HG03175 (cell line): ENCODE measurements at regions not wholly inside any gene's neighbourhood (a gene's known extent, or its start where the extent isn't known, plus 50 kb on each side); places are given as distances from the start of the nearest gene placed in this dataset.

Experiments
- ATAC-seq: cut with Tn5 transposase; IDR thresholded peaks from one replicate; pipeline ENCODE4 v1.9.1; 2021; ENCODE audit warnings: mild to moderate bottlenecking, moderate library complexity; ENCODE audit not compliant: unreplicated experiment

DNA sequence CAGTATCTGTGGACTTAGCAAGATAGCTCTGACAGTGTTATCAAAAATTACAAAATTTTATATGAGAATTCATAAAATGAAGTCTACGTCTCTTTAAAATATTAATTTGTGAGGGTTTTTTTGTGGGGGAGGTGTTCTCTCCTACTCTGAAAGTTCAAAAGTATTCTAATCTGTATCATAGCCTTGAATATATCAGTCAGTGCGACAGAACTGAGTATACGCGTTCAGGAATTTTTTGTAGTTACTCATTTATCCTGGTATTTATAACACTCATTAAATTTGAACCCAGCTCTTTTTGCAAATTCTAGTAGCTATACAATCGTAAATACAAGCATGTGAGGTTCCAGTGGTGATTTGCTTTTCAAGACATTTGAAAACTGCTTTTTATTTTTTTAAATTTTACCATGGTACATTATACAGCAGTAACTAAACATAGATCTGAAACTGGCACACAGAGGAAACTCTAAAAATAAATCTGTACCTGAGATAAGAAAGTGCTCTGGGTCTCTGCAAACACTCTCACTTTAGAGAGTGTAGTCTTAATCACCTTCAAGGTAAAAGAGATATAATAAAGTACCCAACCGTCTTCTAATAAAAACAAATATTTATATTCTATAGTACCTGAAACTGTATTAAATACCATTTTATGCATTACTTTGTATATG is 178.4 kb upstream of the ADAMTS5 start:
- ATAC-seq: no peak

DNA sequence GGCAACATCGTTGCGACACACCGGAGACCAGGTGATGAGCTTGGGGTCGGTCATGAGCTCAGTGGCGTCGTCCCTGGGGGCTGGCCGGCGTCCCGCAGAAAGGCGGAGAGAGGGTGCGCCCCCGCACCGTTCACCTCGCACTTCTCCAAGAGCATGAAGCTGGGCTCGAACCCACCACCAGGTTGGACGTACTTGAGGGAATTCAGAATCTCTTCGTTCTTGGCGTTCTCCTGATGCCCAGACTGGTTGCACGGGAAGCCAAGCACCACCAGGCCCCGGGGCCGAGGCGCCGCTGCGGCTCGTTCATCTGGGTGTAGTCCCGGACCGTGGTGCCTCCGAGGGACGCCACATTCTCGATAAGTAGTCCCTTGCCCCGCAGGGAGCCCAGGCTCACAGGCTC is 176.6 kb upstream of the ADAMTS5 start:
- ATAC-seq: no peak

DNA sequence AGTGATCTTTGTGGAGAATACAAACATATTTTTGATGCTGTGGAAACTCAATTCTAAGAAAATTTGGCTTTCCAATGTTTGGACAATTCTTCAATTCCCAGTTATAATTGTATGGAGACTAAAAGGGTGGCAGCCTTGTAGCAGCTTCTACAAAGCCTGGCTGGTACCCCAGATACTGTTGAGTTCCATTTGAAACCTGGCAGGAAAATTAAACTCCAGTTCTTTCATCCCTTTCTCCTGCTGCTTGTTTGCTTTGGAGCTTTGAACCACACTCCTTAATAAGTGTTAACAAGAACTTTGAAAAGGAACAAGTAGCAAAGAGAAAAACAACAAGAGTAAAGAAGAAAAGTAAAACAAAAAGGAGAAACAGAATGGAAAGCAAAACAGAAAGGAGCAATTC is 172.6 kb upstream of the ADAMTS5 start:
- no peak for ATAC-seq

DNA sequence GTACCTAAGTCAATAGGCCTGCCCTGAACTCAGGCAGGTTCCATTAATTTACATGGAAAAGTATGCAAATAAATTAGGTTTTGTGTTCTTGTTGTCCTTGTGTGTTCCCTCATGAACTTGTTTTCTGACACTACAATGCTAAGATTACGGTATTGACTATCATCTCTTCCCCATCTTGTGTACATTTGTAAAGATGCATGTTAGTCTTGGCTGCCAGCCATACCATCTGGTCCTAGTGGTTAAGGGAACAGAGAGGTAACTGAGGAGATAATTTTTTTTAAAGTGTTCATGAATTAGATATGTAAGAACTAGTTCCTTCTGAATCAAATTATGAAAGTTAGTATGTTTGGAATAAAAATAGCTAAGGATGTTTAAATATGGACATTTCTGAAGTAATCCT is 167.6 kb upstream of the ADAMTS5 start:
- ATAC-seq: no peak

DNA sequence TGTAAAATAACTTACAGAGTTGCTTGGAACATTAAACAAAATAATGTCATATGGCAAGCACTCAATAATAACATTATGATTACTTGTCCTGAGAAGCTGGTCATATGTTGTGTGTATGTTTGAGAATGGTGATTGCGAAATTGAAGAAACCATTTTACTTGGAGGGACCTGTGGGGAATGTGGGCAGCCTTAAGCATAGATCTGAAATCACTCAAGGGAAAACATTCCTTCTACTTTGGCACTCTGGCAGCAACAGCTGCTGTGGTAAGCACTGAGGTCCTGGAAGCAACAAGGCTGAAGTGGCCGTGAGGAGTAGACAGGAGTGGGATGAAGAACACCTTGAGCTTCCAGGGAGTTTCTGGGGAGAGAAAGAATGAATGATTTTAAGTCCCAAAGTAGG is 165.4 kb upstream of the ADAMTS5 start:
- ATAC-seq: no peak

DNA sequence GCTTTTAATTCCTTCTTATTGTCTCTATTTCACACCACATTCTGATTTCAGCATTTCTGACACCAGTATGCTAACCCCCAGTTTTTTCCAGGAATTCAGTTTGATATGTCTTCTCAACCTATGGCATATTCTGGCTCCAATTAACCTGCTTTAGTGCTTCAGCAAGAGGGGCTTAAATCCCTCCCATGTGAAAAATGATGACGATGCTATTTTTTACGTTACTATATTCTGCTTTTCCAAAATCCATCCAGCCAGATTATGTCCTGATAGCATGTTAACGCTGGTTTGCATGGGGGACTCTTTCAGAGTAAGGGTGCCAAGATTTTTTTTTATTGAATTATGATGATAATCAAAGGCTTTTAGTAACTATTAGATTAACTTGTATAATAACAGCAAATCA is 163.3 kb upstream of the ADAMTS5 start:
- ATAC-seq: no peak

DNA sequence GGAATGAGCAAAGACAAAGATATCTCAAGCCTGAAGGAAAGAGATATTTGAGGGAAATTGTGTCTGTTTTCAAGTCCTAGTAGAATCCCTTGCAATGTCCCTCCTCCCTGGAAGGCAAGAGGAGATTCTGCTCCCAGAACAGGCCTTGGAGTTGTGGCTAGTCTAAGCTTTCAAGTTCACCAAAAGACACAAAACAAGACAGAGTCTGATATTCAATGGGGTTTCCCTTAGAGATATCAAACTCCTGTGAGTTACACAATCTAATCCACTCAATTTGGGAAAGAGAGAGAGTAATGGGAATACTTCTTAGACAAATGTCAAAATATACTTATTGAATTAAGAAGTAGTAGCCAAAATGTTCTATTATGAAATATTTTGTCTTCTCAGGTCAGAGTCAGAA is 162.8 kb upstream of the ADAMTS5 start:
- ATAC-seq: no peak

DNA sequence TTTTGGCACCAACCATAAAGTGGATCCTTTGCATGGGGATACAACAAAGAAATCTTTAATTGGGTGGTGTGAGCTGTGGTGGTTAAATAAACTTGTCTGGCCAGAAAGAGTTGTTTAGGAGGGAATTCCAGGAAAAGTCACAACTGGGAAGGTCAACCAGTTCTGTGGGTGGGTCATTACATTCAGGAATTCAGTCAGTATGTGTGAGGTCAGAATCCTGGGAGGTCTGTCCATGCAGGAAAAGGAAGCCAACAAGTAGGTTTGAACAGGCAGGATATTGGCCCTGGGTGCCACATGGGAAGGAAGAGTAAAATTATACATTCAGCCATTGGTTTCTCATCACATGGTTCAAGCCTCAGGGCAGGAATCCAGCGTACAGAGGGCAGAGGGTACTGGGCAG is 162.3 kb upstream of the ADAMTS5 start:
- no peak for ATAC-seq

DNA sequence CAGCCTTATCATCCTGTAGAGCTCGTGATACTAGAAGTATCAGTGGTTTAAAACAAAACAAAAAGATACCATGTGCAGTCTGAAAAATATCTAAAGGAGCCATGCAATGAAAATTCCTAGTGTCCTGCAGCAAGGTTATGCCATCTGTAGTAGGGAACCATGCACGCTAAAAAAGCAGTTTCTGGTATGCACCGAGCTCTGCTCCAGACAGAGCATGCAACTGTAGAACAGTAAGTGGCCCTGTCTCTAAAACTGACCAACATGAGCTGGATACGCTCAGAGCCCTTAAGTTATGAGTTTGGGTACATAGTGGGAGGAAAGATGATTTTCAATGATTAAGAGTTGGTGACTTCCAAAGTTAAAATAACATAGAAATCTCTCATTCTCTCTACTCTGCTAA is 159.3 kb upstream of the ADAMTS5 start:
- ATAC-seq: no peak

DNA sequence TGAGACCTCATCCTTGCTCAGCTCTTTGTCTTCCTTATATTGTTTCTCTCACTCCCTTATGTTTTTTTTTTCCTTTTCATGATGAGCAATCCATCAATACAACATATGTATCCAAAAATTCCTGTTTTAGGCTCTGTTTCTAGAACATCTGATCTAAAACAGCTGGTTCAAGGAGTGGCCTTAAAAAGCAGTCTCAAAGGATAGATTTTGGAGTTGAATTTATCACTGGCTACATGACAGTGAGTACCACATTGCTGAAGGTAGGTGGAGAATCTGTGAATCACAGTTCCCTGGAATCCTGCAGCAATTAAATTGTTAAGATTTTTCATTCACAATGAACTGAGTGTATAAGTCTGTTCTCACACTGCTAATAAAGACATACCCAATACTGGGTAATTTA is 155.8 kb upstream of the ADAMTS5 start:
- no peak for ATAC-seq

DNA sequence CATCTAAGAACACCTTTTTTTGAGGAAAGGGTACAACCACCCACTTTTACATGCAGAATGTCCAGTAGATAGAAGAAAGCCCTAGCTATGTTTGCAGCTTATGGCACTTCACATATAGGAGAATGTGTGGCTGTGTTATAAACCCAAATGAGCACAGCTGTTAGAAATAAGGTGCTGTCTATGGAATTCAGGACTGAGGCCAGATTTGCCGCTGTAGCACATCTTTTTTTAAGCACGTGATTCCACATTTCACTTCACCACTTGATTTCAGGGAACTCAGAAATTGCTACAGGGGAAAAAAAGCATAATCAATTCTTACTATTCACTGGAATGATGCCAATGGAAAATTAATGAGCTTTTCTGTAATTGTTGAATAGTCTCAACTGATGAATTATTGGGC is 147.2 kb upstream of the ADAMTS5 start:
- ATAC-seq: no peak

DNA sequence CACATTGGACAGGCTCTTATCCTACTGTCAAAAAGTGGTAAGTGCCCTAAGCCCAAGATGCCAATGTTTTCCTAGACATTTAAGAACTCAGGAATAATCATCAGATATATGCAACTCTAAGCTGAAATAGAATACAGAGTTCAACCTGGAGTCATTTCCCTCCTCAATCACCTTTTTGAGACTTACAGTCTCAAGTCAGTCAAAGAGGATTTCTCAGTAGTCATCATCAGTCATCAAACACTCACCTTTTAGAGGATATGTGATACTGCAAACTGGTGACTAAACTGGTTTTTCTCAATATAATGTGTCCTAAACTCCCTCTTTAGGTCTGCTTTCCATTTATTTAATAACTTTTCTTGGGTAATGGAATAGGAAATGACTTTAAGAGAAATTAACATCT is 145.3 kb upstream of the ADAMTS5 start:
- ATAC-seq: no peak

DNA sequence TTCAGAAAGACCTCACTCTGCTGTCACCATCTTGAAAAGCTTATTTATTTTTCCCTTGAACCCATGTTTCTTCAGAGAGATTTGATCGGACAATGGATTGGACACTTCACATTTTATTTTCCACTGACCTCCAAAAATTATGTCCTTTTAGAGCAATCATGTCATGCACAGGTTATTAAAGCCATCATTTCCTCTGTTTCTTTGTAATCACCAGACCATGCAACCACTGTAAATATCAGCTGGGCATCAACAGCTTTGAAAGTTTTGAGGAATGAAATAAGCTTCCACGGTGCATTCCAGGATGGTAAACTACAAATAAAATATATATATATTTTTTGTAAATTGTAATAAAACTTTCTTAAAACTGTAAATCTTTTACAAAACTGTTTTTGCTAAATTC is 144.1 kb upstream of the ADAMTS5 start:
- ATAC-seq: no peak

DNA sequence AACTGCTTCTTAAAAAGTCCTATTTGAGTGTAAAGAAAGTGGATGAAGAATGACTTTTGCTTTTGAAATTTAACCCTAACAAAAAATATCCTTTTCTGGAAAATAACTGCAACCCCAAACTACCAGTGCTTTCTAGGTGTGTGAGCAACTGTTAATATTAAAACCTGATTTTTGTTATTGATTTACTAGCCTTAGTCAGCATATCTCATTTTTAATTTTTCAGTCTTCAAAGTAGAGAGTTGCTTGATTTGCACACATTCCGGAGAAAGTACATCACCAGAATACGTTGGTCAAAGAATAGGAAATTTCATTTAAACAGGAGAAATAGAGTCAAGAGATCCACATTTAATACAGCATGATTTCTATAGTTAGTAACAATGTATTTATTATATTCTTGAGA is 141.8 kb upstream of the ADAMTS5 start:
- ATAC-seq: no peak

DNA sequence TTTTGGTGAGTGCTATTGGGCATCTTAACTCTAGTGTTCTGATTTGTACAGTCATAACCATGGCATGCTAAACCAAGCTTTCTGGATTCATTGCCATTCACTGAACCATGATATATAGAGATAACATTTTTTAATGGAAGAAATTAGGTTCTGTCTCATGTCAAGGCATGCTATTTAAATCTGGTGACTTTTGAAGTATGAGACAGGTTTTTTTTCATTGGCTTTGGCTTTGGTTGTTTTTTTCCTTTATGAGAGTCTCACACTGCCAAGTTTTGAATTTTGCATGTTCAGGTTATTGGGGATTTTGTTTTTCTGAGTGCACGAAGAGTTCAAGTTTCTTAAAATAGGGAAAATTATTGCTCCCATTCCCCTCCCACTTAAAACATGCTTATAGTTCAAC is 141.3 kb upstream of the ADAMTS5 start:
- ATAC-seq: no peak

DNA sequence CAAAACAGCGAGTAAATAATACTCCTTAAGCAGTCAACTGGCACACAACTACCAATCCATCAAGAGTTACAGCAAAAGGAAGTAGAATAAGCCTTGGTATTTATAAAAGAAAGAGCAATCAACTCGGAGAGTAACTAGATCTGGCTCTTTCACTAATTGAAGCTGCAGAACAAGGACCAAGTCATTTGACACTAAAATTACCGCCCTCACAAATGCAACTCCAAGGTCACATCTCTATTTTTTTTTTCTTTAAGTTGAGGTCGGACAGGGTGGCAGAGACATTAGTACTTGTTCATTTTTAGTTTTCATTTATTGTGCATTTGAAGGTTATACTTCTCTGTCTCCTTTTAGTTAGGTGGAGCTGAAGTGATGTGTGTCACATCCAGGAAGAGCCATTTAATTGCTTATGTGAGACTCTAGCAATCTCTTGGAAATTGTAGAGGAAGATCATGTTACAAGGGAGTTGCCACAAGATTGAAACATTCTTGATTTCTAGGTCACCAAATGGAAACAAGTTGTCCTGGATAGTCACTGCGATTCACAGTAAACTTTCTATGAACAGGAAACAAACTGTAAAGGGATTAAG is 138.1 kb upstream of the ADAMTS5 start:
- ATAC-seq: no peak

DNA sequence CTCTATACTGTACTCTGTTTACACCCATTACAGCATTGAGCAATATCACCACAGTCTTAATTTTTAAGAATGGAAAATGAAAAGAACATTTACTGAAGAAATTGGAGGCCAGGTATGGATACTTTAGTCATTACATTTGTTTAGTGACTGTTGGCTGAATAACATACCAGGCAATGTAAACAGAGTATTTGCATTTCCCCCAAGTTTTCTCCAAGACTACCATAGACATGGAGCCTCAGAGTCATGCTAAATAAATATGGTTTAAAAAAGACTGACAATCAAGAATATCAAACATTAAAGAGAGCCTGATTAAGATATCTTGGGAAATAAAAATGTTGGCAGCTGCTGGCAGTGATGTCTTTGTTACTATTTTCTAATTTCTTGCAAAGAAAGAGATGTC is 136.9 kb upstream of the ADAMTS5 start:
- no peak for ATAC-seq

DNA sequence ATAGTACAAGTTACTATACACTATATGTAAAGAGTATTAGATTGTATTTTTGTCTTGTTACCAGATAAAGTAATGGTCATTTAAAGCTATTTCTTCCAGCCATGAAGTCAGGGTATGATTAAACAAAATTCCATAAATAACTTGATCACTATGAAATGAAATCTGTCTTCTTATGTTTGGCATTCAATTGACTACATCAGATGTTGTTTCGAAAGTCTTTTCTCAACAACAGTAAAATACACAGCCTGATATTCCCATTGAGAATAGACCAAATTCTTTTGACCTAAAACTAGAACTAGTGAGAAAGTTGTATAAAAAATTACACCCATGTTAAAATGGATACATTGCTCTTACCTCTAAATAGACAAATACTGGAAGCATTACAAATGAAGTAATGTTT is 134.6 kb upstream of the ADAMTS5 start:
- no peak for ATAC-seq

DNA sequence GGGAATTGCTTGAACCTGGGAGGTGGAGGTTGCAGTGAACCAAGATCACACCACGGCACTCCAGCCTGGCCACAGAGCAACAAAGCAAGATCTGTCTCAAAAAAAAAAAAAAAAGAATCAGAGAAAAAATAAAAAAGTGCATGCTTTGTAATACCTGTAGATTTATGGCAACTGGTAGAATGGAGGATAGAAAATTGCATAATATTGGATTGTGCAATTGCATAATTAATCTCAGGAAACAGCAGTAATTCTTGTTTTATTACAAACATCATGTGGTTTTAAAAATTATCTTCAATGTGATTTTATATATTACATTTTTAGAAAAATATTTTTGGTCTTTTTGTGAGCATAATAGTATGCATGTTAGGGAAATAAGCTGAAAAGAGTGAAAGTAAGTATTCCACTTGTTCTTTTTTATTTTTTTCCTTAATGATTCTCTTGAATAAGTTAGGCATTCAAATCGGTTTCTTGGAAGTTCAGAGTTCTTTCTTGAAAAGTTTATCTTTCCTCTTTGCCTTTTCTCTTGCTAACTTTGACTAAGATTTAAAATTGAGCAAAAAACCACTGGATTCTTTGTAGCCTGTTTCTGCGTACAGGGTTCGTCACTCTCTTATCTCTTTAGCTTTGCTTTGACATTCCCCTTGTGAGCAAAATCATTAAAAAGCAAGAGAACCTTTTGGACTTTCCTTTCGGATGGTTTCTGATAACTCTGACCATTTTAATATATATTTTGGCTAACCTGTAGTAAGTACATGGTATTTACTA is 127.5 kb upstream of the ADAMTS5 start:
- no peak for ATAC-seq

DNA sequence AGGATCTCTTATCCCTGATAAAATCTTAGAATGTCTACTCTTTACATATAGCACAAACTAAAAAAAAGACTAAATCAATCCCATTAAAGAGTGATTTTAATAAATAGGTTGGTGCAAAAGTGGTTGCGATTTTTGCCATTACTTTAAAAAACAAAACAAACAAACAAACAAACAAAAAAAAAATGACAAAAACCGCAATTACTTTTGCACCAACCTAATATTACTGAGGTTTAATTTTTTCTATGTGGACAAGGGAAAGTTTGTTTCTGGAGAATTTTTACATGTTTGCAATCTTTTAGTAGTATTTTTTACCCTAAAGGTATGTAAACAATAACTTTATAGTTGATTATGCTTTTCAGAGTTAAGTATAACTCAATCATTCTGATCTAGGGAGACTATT is 119.7 kb upstream of the ADAMTS5 start:
- no peak for ATAC-seq

DNA sequence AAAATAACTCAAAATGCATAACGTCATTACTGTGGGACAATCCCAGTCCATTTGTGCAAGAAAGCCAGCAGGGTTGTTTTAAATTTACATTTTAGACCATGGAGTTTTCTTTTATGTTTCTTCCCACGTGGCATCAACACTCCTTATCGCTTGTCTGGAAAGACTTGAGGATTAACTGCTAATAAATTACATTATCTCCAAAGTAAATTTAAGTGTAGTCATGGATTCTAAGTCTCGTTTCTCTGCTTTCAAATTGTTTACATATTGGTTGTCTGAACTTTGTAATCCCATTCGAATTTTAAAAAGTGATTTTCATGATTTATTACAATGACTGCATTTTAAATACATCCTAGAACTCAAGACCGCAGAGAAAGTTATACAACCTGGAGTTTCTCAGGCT is 119.3 kb upstream of the ADAMTS5 start:
- ATAC-seq: no peak

DNA sequence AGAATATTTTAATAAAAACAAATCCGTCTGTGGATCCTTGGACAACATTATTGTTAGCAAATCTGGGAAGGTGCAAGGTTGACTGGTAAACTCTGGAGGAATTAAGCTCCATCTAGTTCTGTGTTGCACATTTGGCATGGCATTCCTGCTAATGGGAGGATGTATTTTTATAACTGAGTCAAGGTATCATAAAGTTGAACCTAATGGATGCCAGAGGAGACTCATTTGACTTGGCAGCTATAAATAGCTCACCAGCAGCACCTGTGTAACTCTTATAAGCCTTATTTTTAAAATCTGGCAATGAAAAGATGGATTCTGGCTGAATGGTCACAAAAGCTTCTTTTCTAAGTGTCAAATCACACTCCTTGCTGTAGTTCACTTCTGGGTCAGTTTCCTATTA is 118.5 kb upstream of the ADAMTS5 start:
- ATAC-seq: no peak

DNA sequence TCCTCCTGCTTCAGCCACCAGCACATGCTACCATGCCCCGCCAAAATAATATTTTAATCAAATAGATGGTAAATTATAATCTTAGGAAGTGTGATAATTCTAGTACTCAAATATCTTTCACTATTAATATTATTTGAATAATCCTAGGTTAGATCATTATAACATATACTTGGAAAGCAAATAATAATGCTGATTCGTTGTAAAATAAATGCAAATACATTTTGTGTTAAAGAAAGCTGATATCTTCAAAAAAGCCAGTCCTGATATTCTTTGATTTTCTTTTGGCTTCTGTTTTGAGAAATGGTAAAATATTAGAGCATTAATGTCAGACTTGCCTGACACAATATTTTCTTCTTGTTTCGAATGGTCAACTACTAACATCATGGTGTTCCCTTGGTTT is 116.3 kb upstream of the ADAMTS5 start:
- ATAC-seq: no peak
